OCI-LY1 (cell line): ENCODE measurements at regions not wholly inside any gene's neighbourhood (a gene's known extent, or its start where the extent isn't known, plus 50 kb on each side); places are given as distances from the start of the nearest gene placed in this dataset.

Source experiments
- CTCF ChIP-seq: fragments of 200-600 bp; sonication (generic), shearing (Covaris generic); IDR thresholded peaks from 2 replicates; pipeline ENCODE4 v1.5.1; 2017; ENCODE audit warnings: mild to moderate bottlenecking, antibody characterized with exemption, low read length, moderate library complexity, mixed read lengths
- EZH2 ChIP-seq: fragments of 200-600 bp; sonication (generic), shearing (Covaris generic); IDR thresholded peaks from 2 replicates; pipeline ENCODE4 v1.8.0; 2017; ENCODE audit warnings: borderline replicate concordance, mixed run types, mild to moderate bottlenecking, antibody characterized with exemption, low read length, moderate library complexity, mixed read lengths

GRCh38 chr21:35294231-35294898 lies 245.3 kb upstream of the RUNX1 start:
- TF ChIP-seq CTCF = no peak
- no peak for TF ChIP-seq EZH2
